ENCODE measurements at regions not wholly inside any gene's neighbourhood (a gene's known extent, or its start where the extent isn't known, plus 50 kb on each side); places are given as distances from the start of the nearest gene placed in this dataset.
A peak's percentile ranks its signal among the peaks of the same experiment; 100 is the strongest.

GRCh38 chr5:72633649-72634048 lies 126.4 kb upstream of the ZNF366 start:
- no peaks in the 10 kb centered on the region for H3K4me1 ChIP-seq
- no peak for TF ChIP-seq CTCF (IDR thresholded peaks at IDR 0.05)
- no peak for TF ChIP-seq POLR2A (IDR thresholded peaks at IDR 0.05)
- H3K4me3 ChIP-seq: no peak overlapping the region
- H3K9me3 ChIP-seq: no peaks in the 10 kb centered on the region
- no peaks in the 10 kb centered on the region for H3K36me3 ChIP-seq
- H3K27me3 ChIP-seq: no peaks in the 10 kb centered on the region
- no peak for DNase-seq
- peak overlapping the region in 1 of 4 donors; percentile 31 for H3K27ac ChIP-seq

- H3K9me3 ChIP-seq: no peaks in the 10 kb centered on the region
- TF ChIP-seq CTCF (IDR thresholded peaks at IDR 0.05) (no peak), POLR2A (IDR thresholded peaks at IDR 0.05) (no peak)
- no peak overlapping the region for H3K4me3 ChIP-seq
- no peaks in the 10 kb centered on the region for H3K36me3 ChIP-seq
- H3K27ac ChIP-seq: peak overlapping the region in 1 of 4 donors; percentile 15
- no peaks in the 10 kb centered on the region for H3K27me3 ChIP-seq
- no peak for DNase-seq
- no peaks in the 10 kb centered on the region for H3K4me1 ChIP-seq
Observed at GRCh38 chr5:72633041-72633445, 125.8 kb upstream of the ZNF366 start.

- Histone ChIP-seq H3K9me3 (no peaks in the 10 kb centered on the region), H3K27ac (no peak overlapping the region), H3K4me3 (no peak overlapping the region), H3K36me3 (no peaks in the 10 kb centered on the region), H3K4me1 (no peaks in the 10 kb centered on the region), H3K27me3 (no peaks in the 10 kb centered on the region)
- no peak for DNase-seq
- TF ChIP-seq POLR2A (IDR thresholded peaks at IDR 0.05) (no peak), CTCF (IDR thresholded peaks at IDR 0.05) (no peak)
Observed at GRCh38 chr5:72630721-72631120, 123.5 kb upstream of the ZNF366 start.

- no peak overlapping the region for H3K4me3 ChIP-seq
- H3K9me3 ChIP-seq: no peaks in the 10 kb centered on the region
- H3K27me3 ChIP-seq: no peaks in the 10 kb centered on the region
- no peaks in the 10 kb centered on the region for H3K4me1 ChIP-seq
- no peak for TF ChIP-seq CTCF (IDR thresholded peaks at IDR 0.05)
- H3K36me3 ChIP-seq: no peaks in the 10 kb centered on the region
- DNase-seq: no peak
- no peak overlapping the region for H3K27ac ChIP-seq
Observed at GRCh38 chr5:72630081-72630480, 122.9 kb upstream of the ZNF366 start.

GRCh38 chr5:72628771-72629371 lies 121.7 kb upstream of the ZNF366 start:
- H3K27ac ChIP-seq: no peak overlapping the region
- DNase-seq: no peak
- TF ChIP-seq CTCF (IDR thresholded peaks at IDR 0.05) (no peak), POLR2A (IDR thresholded peaks at IDR 0.05) (no peak)

GRCh38 chr5:72625332-72625731 lies 118.1 kb upstream of the ZNF366 start:
- H3K4me3 ChIP-seq: no peak overlapping the region
- no peaks in the 10 kb centered on the region for H3K4me1 ChIP-seq
- no peak for DNase-seq
- no peak for TF ChIP-seq CTCF (IDR thresholded peaks at IDR 0.05)
- no peak for TF ChIP-seq POLR2A (IDR thresholded peaks at IDR 0.05)
- no peaks in the 10 kb centered on the region for H3K9me3 ChIP-seq
- H3K36me3 ChIP-seq: no peaks in the 10 kb centered on the region
- H3K27ac ChIP-seq: peak overlapping the region in 2 of 4 donors; percentile 17 to 48
- no peaks in the 10 kb centered on the region for H3K27me3 ChIP-seq

More at GRCh38 chr5:72628771-72629371, 121.7 kb upstream of the ZNF366 start:
- no peaks in the 10 kb centered on the region for H3K9me3 ChIP-seq
- no peak overlapping the region for H3K4me3 ChIP-seq
- H3K4me1 ChIP-seq: no peaks in the 10 kb centered on the region
- no peaks in the 10 kb centered on the region for H3K36me3 ChIP-seq
- no peaks in the 10 kb centered on the region for H3K27me3 ChIP-seq

Data from Peyer's patch (tissue), 4 donors.